ENCODE measurements at regions not wholly inside any gene's neighbourhood (a gene's known extent, or its start where the extent isn't known, plus 50 kb on each side); places are given as distances from the start of the nearest gene placed in this dataset.

GRCh38 chr10:28733245-28733644 lies 55.9 kb downstream of the BAMBI start:
- no peak overlapping the region for H3K27ac Mint-ChIP-seq
- no peak for DNase-seq
- no peaks in the 10 kb centered on the region for H3K27me3 Mint-ChIP-seq (ENCODE audit: low read depth)
- no peak overlapping the region for H3K4me3 Mint-ChIP-seq
- H3K4me1 Mint-ChIP-seq (ENCODE audit: low read depth): peaks cover 5% of the 10 kb centered on the region
- intact Hi-C loops (cut with micrococcal nuclease): no loop called here
- H3K9me3 Mint-ChIP-seq: peaks cover 4% of the 10 kb centered on the region
- CTCF ChIA-PET: interaction anchor here (0.7 kb wide), 1 partner anchor 16 kb away, joined by 3 read pairs; no protein-coding TSS in a partner anchor
- no peaks in the 10 kb centered on the region for H3K36me3 Mint-ChIP-seq (ENCODE audit: low read depth)

GRCh38 chr10:28733647-28734046 lies 56.3 kb downstream of the BAMBI start:
- no peaks in the 10 kb centered on the region for H3K36me3 Mint-ChIP-seq (ENCODE audit: low read depth)
- H3K27ac Mint-ChIP-seq: no peak overlapping the region
- no peak for DNase-seq
- peaks cover 2% of the 10 kb centered on the region for H3K27me3 Mint-ChIP-seq (ENCODE audit: low read depth)
- peaks cover 5% of the 10 kb centered on the region for H3K4me1 Mint-ChIP-seq (ENCODE audit: low read depth)
- intact Hi-C loops (cut with micrococcal nuclease): no loop called here
- H3K4me3 Mint-ChIP-seq: no peak overlapping the region
- CTCF ChIA-PET: interaction anchor here (0.7 kb wide), 1 partner anchor 16 kb away, joined by 3 read pairs; no protein-coding TSS in a partner anchor
- H3K9me3 Mint-ChIP-seq: peaks cover 4% of the 10 kb centered on the region

GRCh38 chr10:28734938-28735759 lies 57.8 kb downstream of the BAMBI start:
- Mint-ChIP-seq H3K36me3 (ENCODE audit: low read depth) (no peaks in the 10 kb centered on the region), H3K27ac (no peak overlapping the region)
- no peak for DNase-seq

GRCh38 chr10:28737096-28737495 lies 59.8 kb downstream of the BAMBI start:
- Mint-ChIP-seq H3K36me3 (ENCODE audit: low read depth) (no peaks in the 10 kb centered on the region), H3K4me1 (ENCODE audit: low read depth) (no peaks in the 10 kb centered on the region), H3K27ac (no peak overlapping the region), H3K9me3 (peaks cover 4% of the 10 kb centered on the region), H3K4me3 (no peak overlapping the region), H3K27me3 (ENCODE audit: low read depth) (peaks cover 10% of the 10 kb centered on the region)
- no peak for DNase-seq
- CTCF ChIA-PET: interaction anchor here (0.9 to 1.8 kb wide), 2 partner anchors 30 to 73 kb away, joined by 3 to 7 read pairs; no protein-coding TSS in a partner anchor
- intact Hi-C loops (cut with micrococcal nuclease): no loop called here

More at GRCh38 chr10:28734938-28735759, 57.8 kb downstream of the BAMBI start:
- H3K4me3 Mint-ChIP-seq: no peak overlapping the region
- CTCF ChIA-PET: interaction anchor here (0.6 kb wide), 1 partner anchor 72 kb away, joined by 3 read pairs; no protein-coding TSS in a partner anchor
- peaks cover 4% of the 10 kb centered on the region for H3K9me3 Mint-ChIP-seq
- intact Hi-C loops (cut with micrococcal nuclease): no loop called here
- peaks cover 3% of the 10 kb centered on the region for H3K4me1 Mint-ChIP-seq (ENCODE audit: low read depth)
- H3K27me3 Mint-ChIP-seq (ENCODE audit: low read depth): peaks cover 10% of the 10 kb centered on the region

GRCh38 chr10:28738200-28738599 lies 60.9 kb downstream of the BAMBI start:
- Mint-ChIP-seq H3K9me3 (peaks cover 4% of the 10 kb centered on the region), H3K4me1 (ENCODE audit: low read depth) (no peaks in the 10 kb centered on the region), H3K27me3 (ENCODE audit: low read depth) (peaks cover 10% of the 10 kb centered on the region), H3K27ac (no peak overlapping the region), H3K4me3 (no peak overlapping the region), H3K36me3 (ENCODE audit: low read depth) (no peaks in the 10 kb centered on the region)
- intact Hi-C loops (cut with micrococcal nuclease): no loop called here
- CTCF ChIA-PET: interaction anchor here (0.9 to 1.8 kb wide), 2 partner anchors 29 to 74 kb away, joined by 3 to 7 read pairs; no protein-coding TSS in a partner anchor
- DNase-seq: peak; percentile 8

GRCh38 chr10:28743576-28743975 lies 66.3 kb downstream of the BAMBI start:
- H3K4me3 Mint-ChIP-seq: no peak overlapping the region
- intact Hi-C loops (cut with micrococcal nuclease): no loop called here
- H3K9me3 Mint-ChIP-seq: peaks cover 1% of the 10 kb centered on the region
- DNase-seq: no peak
- CTCF ChIA-PET: no interaction called here
- H3K27ac Mint-ChIP-seq: no peak overlapping the region
- peaks cover 11% of the 10 kb centered on the region for H3K27me3 Mint-ChIP-seq (ENCODE audit: low read depth)
- no peaks in the 10 kb centered on the region for H3K4me1 Mint-ChIP-seq (ENCODE audit: low read depth)
- no peaks in the 10 kb centered on the region for H3K36me3 Mint-ChIP-seq (ENCODE audit: low read depth)

GRCh38 chr10:28744069-28744768 lies 66.9 kb downstream of the BAMBI start:
- Mint-ChIP-seq H3K4me1 (ENCODE audit: low read depth) (no peaks in the 10 kb centered on the region), H3K4me3 (no peak overlapping the region), H3K9me3 (peaks cover 1% of the 10 kb centered on the region), H3K27me3 (ENCODE audit: low read depth) (peaks cover 6% of the 10 kb centered on the region), H3K27ac (no peak overlapping the region), H3K36me3 (ENCODE audit: low read depth) (no peaks in the 10 kb centered on the region)
- no peak for DNase-seq
- intact Hi-C loops (cut with micrococcal nuclease): no loop called here
- CTCF ChIA-PET: no interaction called here

- no peak overlapping the region for H3K27ac Mint-ChIP-seq
- CTCF ChIA-PET: interaction anchor here (0.6 to 0.9 kb wide), 2 partner anchors 12 to 633 kb away, joined by 3 to 4 read pairs; no protein-coding TSS in a partner anchor
- H3K9me3 Mint-ChIP-seq: peaks cover 3% of the 10 kb centered on the region
- no peaks in the 10 kb centered on the region for H3K36me3 Mint-ChIP-seq (ENCODE audit: low read depth)
- intact Hi-C loops (cut with micrococcal nuclease): no loop called here
- DNase-seq: no peak
- peaks cover 16% of the 10 kb centered on the region for H3K27me3 Mint-ChIP-seq (ENCODE audit: low read depth)
- H3K4me3 Mint-ChIP-seq: no peak overlapping the region
- H3K4me1 Mint-ChIP-seq (ENCODE audit: low read depth): no peaks in the 10 kb centered on the region
These were observed 77.8 kb downstream of the BAMBI start for GRCh38 chr10:28754930-28755718.

- DNase-seq: no peak
- Mint-ChIP-seq H3K4me1 (ENCODE audit: low read depth) (no peaks in the 10 kb centered on the region), H3K9me3 (no peaks in the 10 kb centered on the region), H3K4me3 (no peak overlapping the region), H3K27ac (no peak overlapping the region), H3K27me3 (ENCODE audit: low read depth) (peaks cover 9% of the 10 kb centered on the region), H3K36me3 (ENCODE audit: low read depth) (no peaks in the 10 kb centered on the region)
- CTCF ChIA-PET: interaction anchor here (0.6 kb wide), 1 partner anchor 31 kb away, joined by 4 read pairs; no protein-coding TSS in a partner anchor
- intact Hi-C loops (cut with micrococcal nuclease): no loop called here
These were observed 83.9 kb downstream of the BAMBI start for GRCh38 chr10:28761084-28761846.

- CTCF ChIA-PET: no interaction called here
- H3K4me1 Mint-ChIP-seq (ENCODE audit: low read depth): no peaks in the 10 kb centered on the region
- no peak for DNase-seq
- peaks cover 8% of the 10 kb centered on the region for H3K27me3 Mint-ChIP-seq (ENCODE audit: low read depth)
- intact Hi-C loops (cut with micrococcal nuclease): no loop called here
- no peaks in the 10 kb centered on the region for H3K36me3 Mint-ChIP-seq (ENCODE audit: low read depth)
- no peak overlapping the region for H3K27ac Mint-ChIP-seq
- H3K9me3 Mint-ChIP-seq: no peaks in the 10 kb centered on the region
- no peak overlapping the region for H3K4me3 Mint-ChIP-seq
These were observed 86.3 kb downstream of the BAMBI start for GRCh38 chr10:28763471-28764170.

- no peak for DNase-seq
- H3K4me1 Mint-ChIP-seq (ENCODE audit: low read depth): no peaks in the 10 kb centered on the region
- peaks cover 8% of the 10 kb centered on the region for H3K27me3 Mint-ChIP-seq (ENCODE audit: low read depth)
- no peaks in the 10 kb centered on the region for H3K36me3 Mint-ChIP-seq (ENCODE audit: low read depth)
- intact Hi-C loops (cut with micrococcal nuclease): no loop called here
- H3K9me3 Mint-ChIP-seq: no peaks in the 10 kb centered on the region
- H3K4me3 Mint-ChIP-seq: no peak overlapping the region
- no peak overlapping the region for H3K27ac Mint-ChIP-seq
- CTCF ChIA-PET: no interaction called here
These were observed 88.3 kb downstream of the BAMBI start for GRCh38 chr10:28765641-28766040.

Measured in activated naive CD4-positive, alpha-beta T cell treated with anti-CD3 and anti-CD28 coated beads for 36 hours (primary cell).